ENCODE measurements at regions not wholly inside any gene's neighbourhood (a gene's known extent, or its start where the extent isn't known, plus 50 kb on each side); places are given as distances from the start of the nearest gene placed in this dataset.
"Not testable (repeated sequence)": the region's sequence is repeated elsewhere in the genome, so short reads cannot be mapped to it uniquely, and the experiment has no call there.

- no peak overlapping the region for H3K27ac Mint-ChIP-seq
- H3K4me1 Mint-ChIP-seq: no peaks in the 10 kb centered on the region
- H3K27me3 Mint-ChIP-seq (ENCODE audit: low read depth): no peaks in the 10 kb centered on the region
- no peaks in the 10 kb centered on the region for H3K36me3 Mint-ChIP-seq (ENCODE audit: low read depth)
- no peaks in the 10 kb centered on the region for H3K9me3 Mint-ChIP-seq
- H3K4me3 Mint-ChIP-seq: no peak overlapping the region
- no peak for TF ChIP-seq CTCF (IDR thresholded peaks at IDR 0.05; ENCODE audit: unreplicated experiment in 3 of 3)
Measured at GRCh38 chr16:6775712-6776111, 556.9 kb upstream of the RBFOX1 start.

- no peak overlapping the region for H3K4me3 Mint-ChIP-seq
- H3K27me3 Mint-ChIP-seq (ENCODE audit: low read depth): peaks cover 4% of the 10 kb centered on the region
Measured at GRCh38 chr16:6771956-6772355, 560.7 kb upstream of the RBFOX1 start.

GRCh38 chr16:6753553-6753952 is 579.1 kb upstream of the RBFOX1 start:
- no peaks in the 10 kb centered on the region for H3K36me3 Mint-ChIP-seq (ENCODE audit: low read depth)
- H3K9me3 Mint-ChIP-seq: no peaks in the 10 kb centered on the region
- no peak overlapping the region for H3K4me3 Mint-ChIP-seq
- H3K4me1 Mint-ChIP-seq: no peaks in the 10 kb centered on the region
- peaks cover 8% of the 10 kb centered on the region for H3K27me3 Mint-ChIP-seq (ENCODE audit: low read depth)
- H3K27ac Mint-ChIP-seq: no peak overlapping the region
- TF ChIP-seq CTCF (IDR thresholded peaks at IDR 0.05; ENCODE audit: unreplicated experiment in 3 of 3): no peak

More at GRCh38 chr16:6771956-6772355, 560.7 kb upstream of the RBFOX1 start:
- H3K27ac Mint-ChIP-seq: no peak overlapping the region
- TF ChIP-seq CTCF (IDR thresholded peaks at IDR 0.05; ENCODE audit: unreplicated experiment in 3 of 3): no peak
- no peaks in the 10 kb centered on the region for H3K9me3 Mint-ChIP-seq
- no peaks in the 10 kb centered on the region for H3K36me3 Mint-ChIP-seq (ENCODE audit: low read depth)
- no peaks in the 10 kb centered on the region for H3K4me1 Mint-ChIP-seq

GRCh38 chr16:6751191-6751590 is 581.5 kb upstream of the RBFOX1 start:
- TF ChIP-seq CTCF (IDR thresholded peaks at IDR 0.05; ENCODE audit: unreplicated experiment in 3 of 3): no peak
- Mint-ChIP-seq H3K4me3 (no peak overlapping the region), H3K27ac (no peak overlapping the region), H3K4me1 (no peaks in the 10 kb centered on the region), H3K9me3 (peaks cover 2% of the 10 kb centered on the region), H3K27me3 (ENCODE audit: low read depth) (peaks cover 8% of the 10 kb centered on the region), H3K36me3 (ENCODE audit: low read depth) (no peaks in the 10 kb centered on the region)

- H3K9me3 Mint-ChIP-seq: peaks cover 3% of the 10 kb centered on the region
- H3K27me3 Mint-ChIP-seq (ENCODE audit: low read depth): peaks cover 8% of the 10 kb centered on the region
- no peaks in the 10 kb centered on the region for H3K36me3 Mint-ChIP-seq (ENCODE audit: low read depth)
- no peak for TF ChIP-seq CTCF (IDR thresholded peaks at IDR 0.05; ENCODE audit: unreplicated experiment in 3 of 3)
- no peaks in the 10 kb centered on the region for H3K4me1 Mint-ChIP-seq
- H3K27ac Mint-ChIP-seq: no peak overlapping the region
- no peak overlapping the region for H3K4me3 Mint-ChIP-seq
Measured at GRCh38 chr16:6749698-6750097, 582.9 kb upstream of the RBFOX1 start.

- H3K27me3 Mint-ChIP-seq (ENCODE audit: low read depth); H3K4me1 Mint-ChIP-seq; H3K4me3 Mint-ChIP-seq; H3K9me3 Mint-ChIP-seq; H3K27ac Mint-ChIP-seq; H3K36me3 Mint-ChIP-seq (ENCODE audit: low read depth): not testable (repeated sequence)
Measured at GRCh38 chr16:6736302-6736701, 596.3 kb upstream of the RBFOX1 start.

All from nephron (organoid).